Peyer's patch (tissue), 4 donors: ENCODE measurements at regions not wholly inside any gene's neighbourhood (a gene's known extent, or its start where the extent isn't known, plus 50 kb on each side); places are given as distances from the start of the nearest gene placed in this dataset.

ENCODE experiments used
- CTCF ChIP-seq, 6 experiments: fragments of 450-650 bp in 4 of 6; fragments of 200-600 bp in 2 of 6; sonication (generic) in 1 of 6; IDR thresholded peaks; one replicate each; pipeline ENCODE4 v1.5.1; 2017 to 2019; ENCODE audit warnings: antibody characterized with exemption in 6 of 6, mild to moderate bottlenecking in 3 of 6, moderate library complexity in 1 of 6
- POLR2A ChIP-seq, 2 donors: fragments of 450-650 bp; IDR thresholded peaks; one replicate each; pipeline ENCODE4 v1.5.1; 2017; ENCODE audit warnings: antibody characterized with exemption in 2 of 2, mild to moderate bottlenecking in 2 of 2, moderate library complexity in 2 of 2

GRCh38 chr6:27568226-27568897 is 95.5 kb upstream of the ZNF184 start:
- TF ChIP-seq CTCF (IDR thresholded peaks at IDR 0.05) (no peak), POLR2A (IDR thresholded peaks at IDR 0.05) (no peak)
